Urothelium cell line (cell line): ENCODE measurements at regions not wholly inside any gene's neighbourhood (a gene's known extent, or its start where the extent isn't known, plus 50 kb on each side); places are given as distances from the start of the nearest gene placed in this dataset.

Source experiments
- DNase-seq: peaks from one replicate; pipeline ENCODE4 v3.0.0; 2011; ENCODE audit warnings: low spot score, mixed read lengths
- FAIRE-seq: peaks from 2 replicates; lab custom pipeline; 2011; peaks lifted over from hg19 to GRCh38; lab: Jason Lieb, UNC

DNA sequence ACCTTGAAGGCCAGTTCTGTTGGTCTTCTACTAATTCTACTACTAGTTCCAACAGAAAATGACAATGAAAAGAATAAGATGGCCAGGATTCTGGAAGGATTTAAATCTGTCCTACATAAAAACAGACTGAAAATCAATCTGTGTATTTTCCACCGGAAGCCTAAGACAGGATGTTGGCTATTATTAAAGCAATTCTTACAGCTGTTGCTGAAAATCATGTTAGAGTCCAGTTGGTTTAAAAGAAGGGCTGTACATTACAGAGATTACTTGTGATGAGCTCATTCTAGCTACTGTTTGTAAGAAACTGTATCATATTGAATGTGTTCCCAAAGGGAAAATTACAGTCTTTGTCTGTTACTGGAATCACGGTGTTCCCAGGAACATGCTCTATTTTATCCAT lies 54.8 kb upstream of the MAGEB16 start:
- DNase-seq (no peak), FAIRE-seq (no peak)
